PC-9 (cell line): ENCODE measurements at regions not wholly inside any gene's neighbourhood (a gene's known extent, or its start where the extent isn't known, plus 50 kb on each side); places are given as distances from the start of the nearest gene placed in this dataset.
"Not testable (repeated sequence)": the region's sequence is repeated elsewhere in the genome, so short reads cannot be mapped to it uniquely, and the experiment has no call there.

Source experiments
- BruUV-seq: library from RNA; stranded (reverse); fragments of 400-500 nt; replicated peaks from 2 replicates; lab custom pipeline; 2021; lab: Mats Ljungman, UMichigan
- CTCF ChIA-PET: fragments of 300-600 bp; sonication (Branson Sonifier 250); formaldehyde crosslinking; loops from one replicate; lab custom pipeline; 2022; ENCODE audit warnings: antibody characterized with exemption; lab: Charles Lee
- POLR2A ChIA-PET: fragments of 300-600 bp; sonication (Branson Sonifier 250); formaldehyde crosslinking; loops from one replicate; lab custom pipeline; 2022; ENCODE audit warnings: antibody characterized with exemption; ENCODE audit not compliant: unreplicated experiment; lab: Charles Lee
- DNase-seq, 2 experiments: peaks; one replicate each; pipeline versions ENCODE4 v3.0.0 to v3.0.0-alpha.2; 2015 to 2022; ENCODE audit warnings: mixed read lengths in 1 of 2
- H2AFZ ChIP-seq: fragments of 200-600 bp; sonication (generic); 2 replicates; pipeline ENCODE4 v1.8.1; 2017; ENCODE audit warnings: antibody characterized with exemption
- H3F3A ChIP-seq: fragments of 200-600 bp; sonication (generic); 2 replicates; pipeline ENCODE4 v1.8.1; 2017; ENCODE audit warnings: antibody characterized with exemption, mild to moderate bottlenecking, low read depth; ENCODE audit not compliant: insufficient read depth
- H3K27ac ChIP-seq: fragments of 200-600 bp; sonication (generic); 2 replicates; pipeline ENCODE4 v1.6.1; 2016; ENCODE audit warnings: mixed run types
- H3K27me3 ChIP-seq: fragments of 200-600 bp; sonication (generic); 2 replicates; pipeline ENCODE4 v1.6.1; 2016; ENCODE audit warnings: low read depth, mixed run types; ENCODE audit not compliant: insufficient read depth
- H3K36me3 ChIP-seq: fragments of 200-600 bp; sonication (generic); 2 replicates; pipeline ENCODE4 v1.6.1; 2016; ENCODE audit warnings: low read depth, mixed run types
- H3K4me1 ChIP-seq: fragments of 200-600 bp; sonication (generic); replicated peaks from 2 replicates; pipeline ENCODE4 v1.6.1; 2016; ENCODE audit warnings: mixed run types; ENCODE audit not compliant: insufficient read depth
- H3K4me2 ChIP-seq: fragments of 200-600 bp; sonication (generic); 2 replicates; pipeline ENCODE4 v1.6.1; 2017; ENCODE audit warnings: mixed run types
- H3K4me3 ChIP-seq: fragments of 200-600 bp; sonication (generic); 2 replicates; pipeline ENCODE4 v1.6.1; 2016; ENCODE audit warnings: mixed run types
- H3K79me2 ChIP-seq: fragments of 200-600 bp; sonication (generic); 2 replicates; pipeline ENCODE4 v1.6.1; 2017; ENCODE audit warnings: low read depth, mixed run types
- H3K9me2 ChIP-seq: fragments of 200-600 bp; sonication (generic); 2 replicates; pipeline ENCODE4 v1.8.1; 2017; ENCODE audit warnings: mild to moderate bottlenecking; ENCODE audit not compliant: insufficient read depth
- H3K9me3 ChIP-seq: fragments of 200-600 bp; sonication (generic); 2 replicates; pipeline ENCODE4 v1.8.1; 2016; ENCODE audit warnings: low read depth; ENCODE audit not compliant: insufficient read depth
- H4K20me1 ChIP-seq: fragments of 200-600 bp; sonication (generic); 2 replicates; pipeline ENCODE4 v1.8.1; 2017; ENCODE audit not compliant: insufficient read depth
- CTCF ChIP-seq: fragments of 200-600 bp; sonication (generic); conservative IDR thresholded peaks from 2 replicates; pipeline ENCODE4 v1.6.1; 2017; ENCODE audit warnings: mixed run types, antibody characterized with exemption, mild to moderate bottlenecking, moderate library complexity
- EZH2 ChIP-seq: fragments of 200-600 bp; sonication (generic); IDR thresholded peaks from 2 replicates; pipeline ENCODE4 v1.8.0; 2017; ENCODE audit warnings: antibody characterized with exemption, low read depth
- intact Hi-C: fragments of 100-400 bp; cut with micrococcal nuclease; formaldehyde crosslinking; loops from one replicate; pipeline ENCODE4 v1.10.0; 2022; ENCODE audit not compliant: unreplicated experiment

GRCh38 chr2:171266102-171266501 is 105.4 kb upstream of the TLK1 start:
- CTCF ChIA-PET = no interaction called here
- TF ChIP-seq EZH2 = no peak
- TF ChIP-seq CTCF = no peak
- POLR2A ChIA-PET = no interaction called here
- no peak overlapping the region for H3K4me2 ChIP-seq
- H3K9me2 ChIP-seq = no peaks in the 10 kb centered on the region
- H3K27ac ChIP-seq = no peak overlapping the region
- no peaks in the 10 kb centered on the region for H3K36me3 ChIP-seq
- no peak overlapping the region for H2AFZ ChIP-seq
- peaks cover 19% of the 10 kb centered on the region for H3K4me1 ChIP-seq
- H3K27me3 ChIP-seq = no peaks in the 10 kb centered on the region
- peaks cover 10% of the 10 kb centered on the region for H3F3A ChIP-seq
- H3K4me3 ChIP-seq = no peak overlapping the region
- H3K9me3 ChIP-seq = no peaks in the 10 kb centered on the region
- DNase-seq = no peak
- no peaks in the 10 kb centered on the region for H4K20me1 ChIP-seq
- intact Hi-C loops = no loop called here
- no TSS peak for BruUV-seq
- no peaks in the 10 kb centered on the region for H3K79me2 ChIP-seq

GRCh38 chr2:171261529-171261928 is 100.8 kb upstream of the TLK1 start:
- H4K20me1 ChIP-seq, BruUV-seq, H3K9me3 ChIP-seq, intact Hi-C loops, H3K79me2 ChIP-seq, DNase-seq, H3K9me2 ChIP-seq, H3K4me2 ChIP-seq, POLR2A ChIA-PET, CTCF ChIA-PET, H3K27me3 ChIP-seq, H3K27ac ChIP-seq, H3K36me3 ChIP-seq, H3K4me3 ChIP-seq, H2AFZ ChIP-seq: not testable (repeated sequence)
- Histone ChIP-seq H3F3A (peaks cover 12% of the 10 kb centered on the region), H3K4me1 (peaks cover 13% of the 10 kb centered on the region)

- POLR2A ChIA-PET = interaction anchor here (0.7 kb wide), 1 partner anchor 101 kb away, joined by 4 read pairs; no protein-coding TSS in a partner anchor
- Histone ChIP-seq H3K4me2 (peak overlapping the region; percentile 58), H3K4me3 (no peak overlapping the region), H2AFZ (peak overlapping the region; percentile 66), H3F3A (peaks cover 12% of the 10 kb centered on the region), H3K9me2 (no peaks in the 10 kb centered on the region), H3K4me1 (peaks cover 13% of the 10 kb centered on the region), H3K79me2 (no peaks in the 10 kb centered on the region), H3K36me3 (no peaks in the 10 kb centered on the region), H3K27ac (peak overlapping the region; percentile 59), H3K27me3 (no peaks in the 10 kb centered on the region), H4K20me1 (no peaks in the 10 kb centered on the region), H3K9me3 (no peaks in the 10 kb centered on the region; the same call in 1 of the 2 replicates)
- intact Hi-C loops = no loop called here
- peak in 1 of 2 experiments; percentile 51 for DNase-seq
- TF ChIP-seq CTCF (no peak), EZH2 (no peak)
- BruUV-seq = no TSS peak
- CTCF ChIA-PET = no interaction called here
Measured at GRCh38 chr2:171260471-171261424, 100.1 kb upstream of the TLK1 start.
